Dedifferentiated amniotic fluid mesenchymal stem cell (primary cell): ENCODE measurements at regions not wholly inside any gene's neighbourhood (a gene's known extent, or its start where the extent isn't known, plus 50 kb on each side); places are given as distances from the start of the nearest gene placed in this dataset.
"Not testable (repeated sequence)": the region's sequence is repeated elsewhere in the genome, so short reads cannot be mapped to it uniquely, and the experiment has no call there.

Experiments
- DNase-seq: peaks from one replicate; pipeline ENCODE4 v3.0.0-alpha.2; 2016; ENCODE audit errors: extremely low spot score

- no peak for DNase-seq
These were observed 417.6 kb downstream of the AASDHPPT start for GRCh38 chr11:106495046-106495445.

GRCh38 chr11:106496677-106497076 lies 419.2 kb downstream of the AASDHPPT start:
- DNase-seq = no peak

GRCh38 chr11:106497321-106497720 lies 419.9 kb downstream of the AASDHPPT start:
- no peak for DNase-seq

- DNase-seq = no peak
These were observed 420.4 kb downstream of the AASDHPPT start for GRCh38 chr11:106497822-106498221.

DNA sequence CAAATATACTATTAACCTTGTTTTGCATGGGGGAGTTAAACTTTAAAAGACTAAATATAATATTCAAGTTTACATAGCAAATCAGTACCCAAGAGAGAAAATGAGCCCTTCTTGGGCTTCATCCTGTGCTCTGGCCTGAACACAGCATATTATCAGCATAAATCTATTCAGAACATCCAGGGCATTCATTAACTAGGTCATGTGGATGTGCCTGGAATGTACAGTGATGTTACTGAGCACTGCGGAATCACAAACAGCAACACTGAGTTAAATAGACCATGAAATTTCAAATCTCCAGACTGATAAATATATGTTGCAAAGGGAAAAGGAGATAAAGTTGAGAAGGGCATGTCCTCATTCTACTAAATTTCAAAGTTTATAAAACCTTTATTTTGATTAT lies 426.4 kb downstream of the AASDHPPT start:
- DNase-seq = no peak

DNA sequence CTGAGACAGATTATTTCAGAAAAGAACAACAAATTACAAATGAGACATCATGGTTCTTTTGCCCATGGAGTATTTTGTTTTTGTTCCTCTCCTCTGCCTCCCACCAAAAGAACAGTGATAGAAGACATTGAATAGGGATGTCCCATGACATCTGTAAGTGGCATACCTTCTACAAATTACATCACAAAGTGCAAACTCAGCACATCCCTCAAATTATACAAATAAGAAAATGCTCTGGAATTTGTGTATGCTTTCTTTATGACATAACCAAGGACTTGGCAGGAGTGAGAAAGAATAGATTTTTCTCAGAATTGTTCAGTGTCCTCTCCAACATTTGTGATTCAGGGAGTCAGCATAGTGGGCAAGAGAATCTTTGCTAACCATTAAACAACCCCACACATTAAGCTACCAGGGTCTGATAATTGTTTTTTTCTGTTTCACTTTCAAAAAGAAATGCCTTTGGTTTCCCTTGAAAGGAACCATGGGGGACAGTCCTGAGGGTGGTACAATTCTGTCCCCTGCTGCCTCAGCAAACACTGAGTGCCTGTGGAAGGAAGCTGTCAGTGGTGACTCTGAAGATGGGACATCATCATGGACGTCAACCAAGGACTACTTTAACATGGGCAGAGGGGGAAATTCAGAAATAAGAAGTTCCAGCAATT lies 430.3 kb downstream of the AASDHPPT start:
- no peak for DNase-seq

- DNase-seq = no peak
These were observed 437.2 kb downstream of the AASDHPPT start for GRCh38 chr11:106514706-106515105.

GRCh38 chr11:106517426-106517825 lies 440.0 kb downstream of the AASDHPPT start:
- no peak for DNase-seq

- DNase-seq = no peak
These were observed 442.9 kb downstream of the AASDHPPT start for GRCh38 chr11:106520146-106520912.

DNA sequence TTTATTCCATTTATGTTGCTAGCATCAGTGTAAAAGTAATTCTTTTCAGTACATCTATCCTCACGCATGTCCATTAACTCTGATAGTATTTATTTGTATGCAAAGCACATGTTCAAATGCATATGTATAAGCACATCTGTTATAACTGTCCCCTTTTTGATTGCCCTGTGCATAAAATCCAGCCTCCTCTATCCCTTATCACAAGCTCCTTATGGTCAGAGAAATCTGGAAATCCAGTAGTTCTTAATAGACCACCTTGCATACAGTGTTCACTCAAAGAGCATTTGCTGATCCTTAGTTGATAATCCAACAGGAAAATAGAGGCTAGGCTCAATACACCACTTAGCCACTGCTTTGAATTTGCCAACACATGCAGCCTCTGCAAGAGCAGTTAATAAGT lies 443.5 kb downstream of the AASDHPPT start:
- DNase-seq = no peak

DNA sequence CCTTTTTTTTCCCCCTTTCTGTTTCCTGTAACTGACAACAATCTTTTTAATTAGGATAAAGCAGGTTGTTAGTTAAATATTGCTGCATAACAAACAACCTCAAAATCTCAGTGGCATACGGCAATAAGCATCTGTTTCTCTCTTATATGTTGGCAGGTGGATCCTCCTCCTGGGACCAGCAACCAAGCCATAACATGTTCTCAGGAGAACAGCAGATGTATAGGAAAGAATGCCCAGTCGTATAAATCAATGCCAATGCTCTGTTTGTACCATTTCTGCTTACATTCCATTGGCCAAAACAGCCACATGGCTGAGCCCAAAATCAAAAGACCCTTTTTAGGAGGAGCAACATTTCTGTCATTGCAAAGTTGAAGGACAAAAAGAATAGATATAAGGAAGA lies 445.7 kb downstream of the AASDHPPT start:
- DNase-seq = no peak

DNA sequence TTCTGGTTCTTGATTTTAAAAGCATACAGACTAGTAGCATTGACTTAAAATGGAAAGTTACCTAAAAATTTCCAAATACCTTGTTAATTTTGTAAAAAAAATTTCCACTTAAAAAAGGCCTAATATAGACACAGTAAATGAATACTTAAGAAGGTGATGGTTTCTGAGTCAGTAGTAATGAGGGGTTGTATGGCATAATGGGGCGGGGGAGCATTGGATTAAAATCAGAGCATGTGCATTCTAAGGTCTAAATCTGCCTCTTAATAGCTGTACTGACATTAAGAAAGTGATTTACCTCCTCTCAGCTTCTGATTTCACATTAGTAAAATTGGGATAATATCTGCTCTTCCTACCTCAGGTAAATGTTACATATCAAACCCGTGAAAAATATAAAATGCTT lies 446.5 kb downstream of the AASDHPPT start:
- DNase-seq = no peak

DNA sequence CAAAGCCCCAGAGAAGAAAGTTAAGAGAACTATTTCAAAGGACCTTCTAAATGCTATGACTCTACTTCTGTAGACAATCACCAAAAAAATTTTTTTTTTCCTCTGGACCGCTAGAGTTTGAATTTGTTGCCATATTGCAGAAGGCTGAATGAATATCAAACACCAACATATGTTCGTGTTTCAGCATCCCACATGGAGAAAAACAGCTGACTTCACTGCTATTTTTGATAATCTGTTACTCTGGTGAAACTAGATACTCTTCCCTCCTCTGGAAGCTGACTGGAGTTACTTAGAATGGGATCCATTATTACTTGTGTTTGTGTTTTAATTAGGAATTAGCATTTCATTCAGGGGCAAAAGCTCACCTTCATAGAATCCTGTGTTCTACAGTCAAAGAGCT lies 447.0 kb downstream of the AASDHPPT start:
- DNase-seq = no peak

GRCh38 chr11:106531648-106532047 lies 454.2 kb downstream of the AASDHPPT start:
- not testable (repeated sequence) for DNase-seq

GRCh38 chr11:106533046-106533445 lies 455.6 kb downstream of the AASDHPPT start:
- no peak for DNase-seq

GRCh38 chr11:106540001-106540400 lies 462.5 kb downstream of the AASDHPPT start:
- DNase-seq = no peak

- no peak for DNase-seq
These were observed 469.9 kb downstream of the GUCY1A2 start for GRCh38 chr11:106548406-106548805.

DNA sequence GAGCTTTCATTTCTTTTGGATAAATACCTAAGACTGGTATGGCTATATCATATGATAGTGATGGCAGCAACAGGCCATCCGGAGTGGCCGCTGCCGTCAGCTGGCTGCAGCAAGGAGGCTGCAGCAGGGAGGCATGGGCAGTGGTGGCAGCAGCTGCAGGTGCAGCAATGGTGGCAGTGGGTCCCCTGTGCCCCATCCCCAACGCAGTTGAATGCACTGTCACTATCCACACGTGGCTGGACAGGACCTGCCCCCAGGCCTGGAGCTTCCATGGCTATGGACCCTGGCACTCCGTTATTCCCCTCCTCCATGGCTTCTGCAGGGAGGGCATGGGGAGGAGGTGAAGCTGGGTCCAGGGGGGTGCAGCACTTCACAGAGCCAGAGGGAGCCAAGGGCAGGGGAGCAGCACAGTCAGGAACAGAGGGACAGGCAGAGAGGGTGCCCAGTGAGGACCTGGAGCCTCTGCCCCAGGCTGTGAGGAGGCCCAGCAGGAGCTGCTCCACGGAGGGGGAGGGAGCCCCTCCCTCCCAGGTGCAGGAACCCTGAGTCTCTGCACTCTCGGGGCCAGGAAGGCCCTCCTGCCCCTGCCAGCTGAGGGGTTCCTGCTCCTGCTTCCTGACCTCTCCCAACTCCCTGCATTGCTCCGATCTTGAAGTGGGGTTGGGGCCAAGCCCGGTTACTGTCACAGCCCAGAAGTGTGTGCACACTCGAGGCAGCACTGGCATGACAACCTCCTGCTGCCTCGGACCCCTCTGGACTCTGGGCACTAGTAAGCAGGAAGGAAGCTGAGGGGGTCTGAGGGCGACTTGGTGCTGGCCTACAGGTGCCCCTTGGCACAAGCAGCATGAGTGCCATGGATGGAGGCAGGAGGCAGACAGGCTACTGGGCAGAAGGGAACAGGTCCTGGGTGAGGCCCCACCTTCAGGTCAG lies 466.3 kb downstream of the GUCY1A2 start:
- DNase-seq = no peak

GRCh38 chr11:106552694-106553203 lies 465.5 kb downstream of the GUCY1A2 start:
- no peak for DNase-seq

DNA sequence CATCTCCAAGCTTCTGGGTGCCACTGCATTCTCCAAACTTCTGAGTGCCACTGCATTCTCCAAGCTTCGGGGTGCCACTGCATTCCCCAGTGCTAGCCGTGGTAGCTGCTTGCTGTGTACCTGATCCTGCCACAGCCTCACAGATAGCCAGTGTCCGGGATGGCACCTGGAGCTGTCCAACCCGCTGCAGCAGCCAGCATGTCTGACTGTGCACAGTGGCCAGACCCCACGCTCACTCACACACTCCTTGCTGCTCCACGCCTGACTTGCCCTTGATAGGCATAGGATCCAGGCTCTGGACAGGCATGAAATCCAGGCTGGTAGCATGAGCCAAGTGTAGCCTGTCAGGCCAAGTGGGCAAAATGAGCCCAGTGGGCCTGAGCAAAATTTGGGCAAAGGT lies 465.0 kb downstream of the GUCY1A2 start:
- no peak for DNase-seq

DNA sequence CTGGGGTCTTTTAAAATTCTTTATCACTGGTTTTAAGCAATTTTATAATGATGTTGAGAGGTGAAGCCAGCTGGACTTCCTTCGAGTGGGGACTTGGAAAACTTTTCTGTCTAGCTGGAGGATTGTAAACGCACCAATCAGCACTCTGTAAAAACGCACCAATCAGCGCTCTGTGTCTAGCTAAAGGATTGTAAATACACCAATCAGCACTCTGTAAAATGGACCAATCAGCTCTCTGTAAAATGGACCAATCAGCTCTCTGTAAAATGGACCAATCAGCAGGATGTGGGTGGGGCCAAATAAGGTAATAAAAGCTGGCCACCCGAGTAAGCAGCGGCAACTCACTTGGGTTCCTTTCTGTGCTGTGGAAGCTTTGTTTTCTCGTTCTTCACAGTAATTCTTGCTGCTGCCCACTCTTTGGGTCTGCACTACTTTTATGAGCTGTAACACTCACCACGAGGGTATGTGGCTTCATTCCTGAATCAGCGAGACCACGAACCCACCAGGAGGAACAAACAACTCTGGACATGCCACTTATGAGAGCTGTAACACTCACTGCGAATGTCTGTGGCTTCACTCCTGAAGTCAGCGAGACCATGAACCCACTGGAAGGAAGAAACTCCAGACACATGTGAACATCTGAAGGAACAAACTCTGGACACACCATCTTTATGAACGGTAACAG lies 462.6 kb downstream of the GUCY1A2 start:
- not testable (repeated sequence) for DNase-seq

DNA sequence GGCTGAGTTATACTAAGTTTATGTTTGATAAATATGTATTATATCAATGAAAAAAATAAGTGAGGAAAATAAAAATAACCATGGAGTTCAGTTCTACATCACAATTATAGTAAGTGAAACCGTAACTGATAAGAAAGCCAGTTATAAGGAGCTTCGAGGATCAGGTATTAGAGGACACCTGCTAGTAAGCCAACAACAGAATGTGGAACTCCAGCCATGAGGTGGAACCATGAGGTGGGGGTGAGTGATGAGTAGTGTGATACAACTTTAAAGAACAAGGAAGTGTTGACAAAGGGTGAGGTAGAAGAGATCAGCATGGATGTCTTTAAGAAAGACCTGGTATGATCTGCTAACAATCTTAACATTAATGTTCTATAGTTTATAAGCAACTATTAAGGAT lies 452.9 kb downstream of the GUCY1A2 start:
- no peak for DNase-seq
